ENCODE measurements at regions not wholly inside any gene's neighbourhood (a gene's known extent, or its start where the extent isn't known, plus 50 kb on each side); places are given as distances from the start of the nearest gene placed in this dataset.
"Not testable (repeated sequence)": the region's sequence is repeated elsewhere in the genome, so short reads cannot be mapped to it uniquely, and the experiment has no call there.

- H3K27ac ChIP-seq; H3K9me2 ChIP-seq (ENCODE audit: insufficient read depth); intact Hi-C loops (cut with micrococcal nuclease; ENCODE audit: unreplicated experiment); H3K4me3 ChIP-seq; H3K4me2 ChIP-seq; CTCF ChIA-PET; H3K36me3 ChIP-seq (ENCODE audit: low read depth); H3F3A ChIP-seq (ENCODE audit: insufficient read depth, low read depth); H2AFZ ChIP-seq; H4K20me1 ChIP-seq (ENCODE audit: insufficient read depth); BruUV-seq (replicated peaks); H3K79me2 ChIP-seq (ENCODE audit: low read depth); H3K4me1 ChIP-seq (replicated peaks; ENCODE audit: insufficient read depth); H3K27me3 ChIP-seq (ENCODE audit: insufficient read depth, low read depth); POLR2A ChIA-PET (ENCODE audit: unreplicated experiment); DNase-seq; H3K9me3 ChIP-seq (ENCODE audit: insufficient read depth, low read depth): not testable (repeated sequence)
Measured at GRCh38 chr1:121538148-121538547, 353.4 kb downstream of the SRGAP2C start.

- no TSS peak for BruUV-seq (replicated peaks)
- POLR2A ChIA-PET (ENCODE audit: unreplicated experiment): no interaction called here
- H3K4me1 ChIP-seq (replicated peaks; ENCODE audit: insufficient read depth): no peaks in the 10 kb centered on the region
Measured at GRCh38 chr1:121538943-121539575, 354.3 kb downstream of the SRGAP2C start.

GRCh38 chr1:121543988-121544387 is 359.2 kb downstream of the SRGAP2C start:
- H3K27ac ChIP-seq; H3K9me3 ChIP-seq (ENCODE audit: insufficient read depth, low read depth); CTCF ChIA-PET; H3F3A ChIP-seq (ENCODE audit: insufficient read depth, low read depth); H4K20me1 ChIP-seq (ENCODE audit: insufficient read depth); POLR2A ChIA-PET (ENCODE audit: unreplicated experiment); H3K4me1 ChIP-seq (replicated peaks; ENCODE audit: insufficient read depth); H3K9me2 ChIP-seq (ENCODE audit: insufficient read depth); DNase-seq; H3K4me3 ChIP-seq; BruUV-seq (replicated peaks); H3K36me3 ChIP-seq (ENCODE audit: low read depth); intact Hi-C loops (cut with micrococcal nuclease; ENCODE audit: unreplicated experiment); H2AFZ ChIP-seq; H3K27me3 ChIP-seq (ENCODE audit: insufficient read depth, low read depth); H3K79me2 ChIP-seq (ENCODE audit: low read depth); H3K4me2 ChIP-seq: not testable (repeated sequence)

More at GRCh38 chr1:121538943-121539575, 354.3 kb downstream of the SRGAP2C start:
- no peak for DNase-seq
- Histone ChIP-seq H2AFZ (no peak overlapping the region), H3K9me2 (ENCODE audit: insufficient read depth) (no peaks in the 10 kb centered on the region), H4K20me1 (ENCODE audit: insufficient read depth) (no peaks in the 10 kb centered on the region), H3K36me3 (ENCODE audit: low read depth) (no peaks in the 10 kb centered on the region), H3K4me2 (no peak overlapping the region), H3K27ac (no peak overlapping the region), H3K4me3 (no peak overlapping the region), H3K27me3 (ENCODE audit: insufficient read depth, low read depth) (no peaks in the 10 kb centered on the region), H3K9me3 (ENCODE audit: insufficient read depth, low read depth) (no peaks in the 10 kb centered on the region), H3F3A (ENCODE audit: insufficient read depth, low read depth) (no peaks in the 10 kb centered on the region), H3K79me2 (ENCODE audit: low read depth) (no peaks in the 10 kb centered on the region)
- intact Hi-C loops (cut with micrococcal nuclease; ENCODE audit: unreplicated experiment): no loop called here
- CTCF ChIA-PET: no interaction called here
- no peak for TF ChIP-seq EZH2 (IDR thresholded peaks at IDR 0.05; ENCODE audit: low read depth)
- TF ChIP-seq CTCF (conservative IDR thresholded peaks at IDR 0.05): no peak

GRCh38 chr1:121544500-121544899 is 359.7 kb downstream of the SRGAP2C start:
- H3K4me1 ChIP-seq (replicated peaks; ENCODE audit: insufficient read depth): no peaks in the 10 kb centered on the region
- TF ChIP-seq CTCF (conservative IDR thresholded peaks at IDR 0.05): no peak
- no peak for TF ChIP-seq EZH2 (IDR thresholded peaks at IDR 0.05; ENCODE audit: low read depth)
- H3K9me3 ChIP-seq (ENCODE audit: insufficient read depth, low read depth): no peaks in the 10 kb centered on the region
- H4K20me1 ChIP-seq (ENCODE audit: insufficient read depth): no peaks in the 10 kb centered on the region
- no peaks in the 10 kb centered on the region for H3K79me2 ChIP-seq (ENCODE audit: low read depth)
- no peaks in the 10 kb centered on the region for H3K9me2 ChIP-seq (ENCODE audit: insufficient read depth)
- no peaks in the 10 kb centered on the region for H3K27me3 ChIP-seq (ENCODE audit: insufficient read depth, low read depth)
- ChIA-PET POLR2A (ENCODE audit: unreplicated experiment) (no interaction called here), CTCF (no interaction called here)
- no peaks in the 10 kb centered on the region for H3K36me3 ChIP-seq (ENCODE audit: low read depth)
- no peak overlapping the region for H2AFZ ChIP-seq
- intact Hi-C loops (cut with micrococcal nuclease; ENCODE audit: unreplicated experiment): no loop called here
- no peak overlapping the region for H3K4me2 ChIP-seq
- no peak for DNase-seq
- no peak overlapping the region for H3K4me3 ChIP-seq
- no TSS peak for BruUV-seq (replicated peaks)
- H3K27ac ChIP-seq: no peak overlapping the region
- no peaks in the 10 kb centered on the region for H3F3A ChIP-seq (ENCODE audit: insufficient read depth, low read depth)

GRCh38 chr1:121545899-121546298 is 361.1 kb downstream of the SRGAP2C start:
- DNase-seq; H4K20me1 ChIP-seq (ENCODE audit: insufficient read depth); H3K9me3 ChIP-seq (ENCODE audit: insufficient read depth, low read depth); H3K9me2 ChIP-seq (ENCODE audit: insufficient read depth); H3K79me2 ChIP-seq (ENCODE audit: low read depth); H3K4me2 ChIP-seq; H2AFZ ChIP-seq; POLR2A ChIA-PET (ENCODE audit: unreplicated experiment); H3K27ac ChIP-seq; BruUV-seq (replicated peaks); CTCF ChIA-PET; H3K4me3 ChIP-seq; H3F3A ChIP-seq (ENCODE audit: insufficient read depth, low read depth); H3K36me3 ChIP-seq (ENCODE audit: low read depth); intact Hi-C loops (cut with micrococcal nuclease; ENCODE audit: unreplicated experiment); H3K27me3 ChIP-seq (ENCODE audit: insufficient read depth, low read depth); H3K4me1 ChIP-seq (replicated peaks; ENCODE audit: insufficient read depth): not testable (repeated sequence)
